Adrenal gland (tissue), 5 donors: ENCODE measurements at regions not wholly inside any gene's neighbourhood (a gene's known extent, or its start where the extent isn't known, plus 50 kb on each side); places are given as distances from the start of the nearest gene placed in this dataset.

Source experiments
- CTCF ChIP-seq, 6 experiments: fragments of 450-650 bp in 4 of 6; fragments of 200-600 bp in 2 of 6; sonication (generic) in 1 of 6; IDR thresholded peaks; 1 replicate in 5 of 6; 2 replicates in 1 of 6; pipeline versions ENCODE4 v1.5.1 to v1.8.0; 2016 to 2021; ENCODE audit warnings: antibody characterized with exemption in 6 of 6, mild to moderate bottlenecking in 2 of 6, moderate library complexity in 1 of 6
- POLR2A ChIP-seq, 2 donors: fragments of 450-650 bp; IDR thresholded peaks; one replicate each; pipeline ENCODE4 v1.6.1; 2017; ENCODE audit warnings: antibody characterized with exemption in 2 of 2, mild to moderate bottlenecking in 2 of 2, moderate library complexity in 1 of 2
- donor health status: DM: no; HTN: no; CAD: no.

GRCh38 chr12:89089264-89089663 is 263.0 kb downstream of the DUSP6 start:
- TF ChIP-seq CTCF (IDR thresholded peaks at IDR 0.05), result no peak
- no peak for TF ChIP-seq POLR2A (IDR thresholded peaks at IDR 0.05)
